PC-3 (cell line): ENCODE measurements at regions not wholly inside any gene's neighbourhood (a gene's known extent, or its start where the extent isn't known, plus 50 kb on each side); places are given as distances from the start of the nearest gene placed in this dataset.

ENCODE experiments used
- CTCF ChIP-seq: fragments of 300-600 bp; sonication (generic); conservative IDR thresholded peaks from 2 replicates; pipeline ENCODE4 v1.5.1; 2017; ENCODE audit warnings: antibody characterized with exemption, low read depth, mild to moderate bottlenecking, low read length
- EZH2 ChIP-seq: fragments of 300-600 bp; sonication (generic); IDR thresholded peaks from one replicate; pipeline ENCODE4 v1.6.1; 2017; ENCODE audit warnings: antibody characterized with exemption, mild to moderate bottlenecking, low read length; ENCODE audit not compliant: unreplicated experiment
- EZH2phosphoT487 ChIP-seq: fragments of 300-600 bp; sonication (generic); IDR thresholded peaks from 2 replicates; pipeline ENCODE4 v1.6.1; 2018; ENCODE audit warnings: mild to moderate bottlenecking, antibody characterized with exemption, low read length, borderline replicate concordance

DNA sequence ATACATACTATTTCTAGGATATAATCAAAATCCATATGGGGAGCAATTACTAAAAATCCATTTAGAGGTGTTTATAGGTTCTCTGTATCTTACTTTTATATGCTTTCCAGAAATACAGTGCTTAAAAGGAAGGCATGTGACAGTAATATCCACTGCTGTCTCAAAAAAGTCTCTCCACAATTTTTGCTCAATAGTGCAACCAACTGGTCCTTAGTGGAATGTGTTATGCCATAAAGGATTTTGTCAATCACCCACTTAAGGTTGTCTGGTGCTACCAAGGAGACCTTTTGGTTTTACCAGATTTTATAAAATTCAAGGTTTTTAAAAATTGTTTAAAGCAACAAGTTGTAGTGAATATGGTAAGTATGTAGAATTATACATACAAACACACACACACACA, 328.5 kb upstream of the DSEL start:
- TF ChIP-seq CTCF: peak; percentile 63
- no peak for TF ChIP-seq EZH2
- no peak for TF ChIP-seq EZH2phosphoT487
